Mucosa of descending colon (tissue), 3 donors: ENCODE measurements at regions not wholly inside any gene's neighbourhood (a gene's known extent, or its start where the extent isn't known, plus 50 kb on each side); places are given as distances from the start of the nearest gene placed in this dataset.

Experiments
- ATAC-seq: fragments of 200-7000 bp; cut with Tn5 transposase; one replicate; pipeline ENCODE4 v1.9.1; 2020; ENCODE audit warnings: mild to moderate bottlenecking, moderate library complexity
- DNase-seq, 3 donors: peaks; one replicate each; pipeline ENCODE4 v3.0.0-alpha.2; 2020
- H3K36me3 ChIP-seq: fragments of 200-600 bp; one replicate; pipeline ENCODE4 v1.8.0; 2021; ENCODE audit warnings: low read depth, mild to moderate bottlenecking
- H3K4me1 ChIP-seq: fragments of 200-600 bp; one replicate; pipeline ENCODE4 v1.8.0; 2021; ENCODE audit warnings: low read depth, mild to moderate bottlenecking
- H3K4me3 ChIP-seq: fragments of 200-600 bp; one replicate; pipeline ENCODE4 v1.8.0; 2021; ENCODE audit warnings: mild to moderate bottlenecking
- H3K9me3 ChIP-seq: fragments of 200-600 bp; one replicate; pipeline ENCODE4 v1.8.0; 2021; ENCODE audit warnings: mild to moderate bottlenecking
- CTCF ChIP-seq: fragments of 200-600 bp; IDR thresholded peaks from one replicate; pipeline ENCODE4 v1.8.0; 2022; ENCODE audit warnings: antibody characterized with exemption, mild to moderate bottlenecking
- intact Hi-C, 2 donors: fragments of 100-400 bp; cut with DNase I in 1 of 2; cut with micrococcal nuclease in 1 of 2; formaldehyde crosslinking; loops; one replicate each; pipeline versions ENCODE4 v1.11.0 to v1.11.1; 2022; cut with DNase I, micrococcal nuclease
- donor health status: DM: no; HTN: no; CAD: no; lungs with moderate emphysema.
- donor health status: DM: no; HTN: no; CAD: no.
- donor health status: DM: no; HTN: yes; CAD: no.

DNA sequence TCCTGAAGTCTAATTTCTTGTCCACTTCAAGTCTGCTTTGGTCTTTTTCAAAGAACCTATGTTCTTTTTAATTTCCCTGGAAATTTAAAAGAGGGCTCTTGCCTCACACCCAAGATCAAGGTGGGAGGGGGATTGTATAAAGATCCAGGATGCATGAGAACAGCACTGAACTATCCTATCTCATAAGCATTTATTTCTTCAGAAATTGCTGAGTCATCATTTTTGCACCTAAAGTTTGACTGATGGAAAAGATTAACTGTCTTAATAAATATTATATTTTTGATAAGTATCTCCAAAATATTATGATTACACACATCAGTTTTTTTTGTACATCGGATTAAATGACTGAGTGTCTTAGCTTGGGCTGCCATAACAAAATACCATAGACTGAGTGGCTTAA is 90.5 kb downstream of the RPS24 start:
- Histone ChIP-seq H3K9me3 (peaks cover 23% of the 10 kb centered on the region), H3K4me3 (no peak overlapping the region), H3K36me3 (no peaks in the 10 kb centered on the region), H3K4me1 (no peaks in the 10 kb centered on the region)
- no peak for TF ChIP-seq CTCF
- intact Hi-C loops = no loop called here
- DNase-seq = no peak
- ATAC-seq = no peak

DNA sequence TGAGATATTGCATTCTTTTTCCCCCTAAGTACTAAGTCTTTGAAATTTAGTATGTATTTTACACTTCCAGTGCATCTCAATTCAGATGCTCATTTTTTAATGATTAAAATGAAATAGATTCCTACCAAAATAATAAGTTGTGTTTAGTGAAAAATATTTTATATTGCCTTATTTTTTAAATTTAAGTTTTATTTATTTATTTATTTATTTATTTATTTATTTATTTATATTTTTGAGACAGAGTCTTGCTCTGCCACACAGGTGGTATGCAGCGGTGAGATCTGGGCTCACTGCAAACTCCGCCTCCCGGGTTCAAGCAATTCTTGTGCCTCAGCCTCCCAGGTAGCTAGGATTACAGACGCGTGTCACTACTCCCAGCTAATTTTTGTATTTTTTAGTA is 95.5 kb downstream of the RPS24 start:
- no peak for TF ChIP-seq CTCF
- DNase-seq (no peak), ATAC-seq (no peak)
- H3K4me3 ChIP-seq = no peak overlapping the region
- H3K4me1 ChIP-seq = no peaks in the 10 kb centered on the region
- H3K36me3 ChIP-seq = no peaks in the 10 kb centered on the region
- intact Hi-C loops = no loop called here
- H3K9me3 ChIP-seq = no peaks in the 10 kb centered on the region

- no peak for TF ChIP-seq CTCF
- intact Hi-C loops = no loop called here
- Histone ChIP-seq H3K4me3 (no peak overlapping the region), H3K9me3 (no peaks in the 10 kb centered on the region), H3K4me1 (no peaks in the 10 kb centered on the region), H3K36me3 (no peaks in the 10 kb centered on the region)
- ATAC-seq = no peak
- no peak for DNase-seq
These were observed 97.5 kb downstream of the RPS24 start for GRCh38 chr10:78130966-78131710.

- Histone ChIP-seq H3K36me3 (no peaks in the 10 kb centered on the region), H3K9me3 (no peaks in the 10 kb centered on the region), H3K4me1 (no peaks in the 10 kb centered on the region), H3K4me3 (no peak overlapping the region)
- no peak for TF ChIP-seq CTCF
- no peak for DNase-seq
- intact Hi-C loops = no loop called here
- ATAC-seq = no peak
These were observed 101.2 kb downstream of the RPS24 start for GRCh38 chr10:78134773-78135306.

- Histone ChIP-seq H3K4me1 (no peaks in the 10 kb centered on the region), H3K4me3 (no peak overlapping the region), H3K36me3 (no peaks in the 10 kb centered on the region), H3K9me3 (no peaks in the 10 kb centered on the region)
- DNase-seq = no peak
- TF ChIP-seq CTCF = no peak
- ATAC-seq = no peak
- intact Hi-C loops = no loop called here
These were observed 103.5 kb downstream of the RPS24 start for GRCh38 chr10:78137147-78137546.
